NCI-H2196 treated with DMSO at 0.1 percent for 48 hours (cell line): ENCODE measurements at regions not wholly inside any gene's neighbourhood (a gene's known extent, or its start where the extent isn't known, plus 50 kb on each side); places are given as distances from the start of the nearest gene placed in this dataset.
"Not testable (repeated sequence)": the region's sequence is repeated elsewhere in the genome, so short reads cannot be mapped to it uniquely, and the experiment has no call there.

Experiments
- DNase-seq: peaks from one replicate; lab custom pipeline; 2025; ENCODE audit not compliant: unreplicated experiment; lab: John Stamatoyannopoulos, UW

DNA sequence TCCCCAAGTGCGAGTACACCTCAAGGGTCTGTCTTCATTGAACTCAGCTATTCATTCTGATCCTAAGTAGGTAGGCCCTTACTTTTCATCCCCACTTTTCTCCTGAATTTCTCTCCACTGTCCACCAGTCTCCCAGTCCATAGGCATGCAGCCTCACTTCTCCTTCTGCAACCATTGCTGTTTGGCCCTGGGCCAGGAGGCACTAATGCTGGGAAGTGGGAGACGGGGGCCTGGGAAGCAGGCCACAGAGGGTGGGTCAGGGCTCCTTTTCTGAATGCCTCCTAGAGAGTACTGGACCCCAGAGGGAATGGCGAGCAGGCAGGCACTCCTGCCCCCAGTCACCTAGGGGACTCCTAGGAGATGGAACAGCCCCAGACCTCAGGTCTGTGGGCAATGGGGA lies 203.5 kb upstream of the RPL34 start:
- DNase-seq: no peak

DNA sequence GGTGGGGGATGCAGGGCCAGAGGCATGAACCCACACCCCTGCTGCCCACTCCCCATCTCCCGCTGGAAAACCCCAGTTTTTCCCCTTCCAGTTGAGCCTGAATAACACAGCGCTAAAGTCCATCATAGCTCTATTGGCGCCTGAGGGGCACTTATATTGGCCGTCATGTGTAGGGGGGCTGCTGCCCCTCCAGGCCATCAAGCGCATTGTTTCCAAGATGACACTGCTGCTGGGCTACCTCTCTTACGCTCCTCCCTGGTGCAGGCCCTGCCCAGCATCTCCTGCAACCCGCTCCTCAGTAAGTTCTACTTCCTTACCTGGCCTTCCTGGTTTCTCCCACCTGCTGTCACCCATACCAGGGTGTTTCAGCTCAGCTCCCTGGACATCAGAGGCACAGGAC lies 205.0 kb upstream of the RPL34 start:
- no peak for DNase-seq

DNA sequence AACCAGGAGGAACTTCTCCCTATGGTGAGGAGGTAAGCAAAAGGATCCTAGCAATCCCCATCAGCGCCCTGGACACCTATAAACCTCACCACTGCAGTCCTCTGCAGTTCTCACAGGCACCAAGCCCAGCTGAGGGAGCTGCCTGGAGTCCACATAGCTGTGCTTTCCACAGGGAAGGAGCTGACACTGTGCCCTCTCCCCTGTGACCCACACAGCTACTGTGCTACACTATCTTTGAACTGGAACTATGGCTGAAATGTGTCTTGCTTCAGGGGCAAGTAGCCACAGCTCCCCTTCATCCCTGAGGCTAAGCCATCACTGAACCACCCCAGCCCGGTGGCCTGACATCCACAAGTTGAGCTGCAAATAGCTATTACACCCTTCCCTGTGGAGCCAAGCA lies 208.5 kb upstream of the RPL34 start:
- no peak for DNase-seq

DNA sequence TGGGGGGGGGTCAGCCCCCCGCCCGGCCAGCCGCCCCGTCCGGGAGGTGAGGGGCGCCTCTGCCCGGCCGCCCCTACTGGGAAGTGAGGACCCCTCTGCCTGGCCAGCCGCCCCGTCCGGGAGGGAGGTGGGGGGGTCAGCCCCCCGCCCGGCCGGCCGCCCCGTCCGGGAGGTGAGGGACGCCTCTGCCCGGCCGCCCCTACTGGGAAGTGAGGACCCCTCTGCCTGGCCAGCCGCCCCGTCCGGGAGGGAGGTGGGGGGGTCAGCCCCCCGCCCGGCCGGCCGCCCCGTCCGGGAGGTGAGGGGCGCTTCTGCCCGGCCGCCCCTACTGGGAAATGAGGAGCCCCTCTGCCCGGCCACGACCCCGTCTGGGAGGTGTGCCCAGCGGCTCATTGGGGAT lies 210.7 kb upstream of the RPL34 start:
- DNase-seq: not testable (repeated sequence)

DNA sequence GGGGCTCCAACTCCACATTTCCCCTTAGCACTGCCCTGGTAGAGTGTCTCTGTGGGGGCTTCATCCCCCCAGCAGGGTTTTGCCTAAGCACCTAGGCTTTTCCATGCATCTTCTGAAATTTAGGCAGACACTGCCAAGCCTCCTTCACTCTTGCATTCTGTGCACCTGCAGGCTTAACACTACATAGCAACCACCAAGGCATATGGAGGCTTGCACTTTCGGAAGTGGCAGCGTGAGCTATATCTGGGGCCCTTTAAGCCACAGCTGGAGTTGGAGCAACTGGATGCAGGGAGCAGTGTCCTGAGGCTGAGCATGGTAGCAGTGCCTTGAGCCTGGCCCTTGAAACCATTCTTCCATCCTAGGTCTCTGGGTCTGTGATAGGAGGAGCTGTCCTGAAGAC lies 214.8 kb upstream of the RPL34 start:
- no peak for DNase-seq

DNA sequence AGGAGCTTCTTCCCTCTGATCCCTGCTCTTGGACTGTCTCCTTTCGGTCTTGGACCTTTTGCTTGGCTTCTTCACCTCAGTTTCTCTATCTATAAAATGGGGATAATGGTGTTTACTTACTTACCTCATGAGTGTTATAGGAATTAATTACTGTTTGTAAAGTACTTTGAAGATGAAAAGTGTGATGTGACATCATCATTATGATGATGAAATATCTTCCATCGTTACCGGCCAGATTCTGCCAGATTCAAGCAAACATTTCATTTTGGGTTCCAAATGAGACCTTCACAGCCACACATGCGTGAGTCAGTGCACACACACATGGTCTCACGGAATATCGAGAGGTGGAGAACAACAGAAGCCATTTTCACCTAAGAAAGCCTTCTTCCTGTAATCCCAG lies 220.1 kb upstream of the RPL34 start:
- DNase-seq: no peak

DNA sequence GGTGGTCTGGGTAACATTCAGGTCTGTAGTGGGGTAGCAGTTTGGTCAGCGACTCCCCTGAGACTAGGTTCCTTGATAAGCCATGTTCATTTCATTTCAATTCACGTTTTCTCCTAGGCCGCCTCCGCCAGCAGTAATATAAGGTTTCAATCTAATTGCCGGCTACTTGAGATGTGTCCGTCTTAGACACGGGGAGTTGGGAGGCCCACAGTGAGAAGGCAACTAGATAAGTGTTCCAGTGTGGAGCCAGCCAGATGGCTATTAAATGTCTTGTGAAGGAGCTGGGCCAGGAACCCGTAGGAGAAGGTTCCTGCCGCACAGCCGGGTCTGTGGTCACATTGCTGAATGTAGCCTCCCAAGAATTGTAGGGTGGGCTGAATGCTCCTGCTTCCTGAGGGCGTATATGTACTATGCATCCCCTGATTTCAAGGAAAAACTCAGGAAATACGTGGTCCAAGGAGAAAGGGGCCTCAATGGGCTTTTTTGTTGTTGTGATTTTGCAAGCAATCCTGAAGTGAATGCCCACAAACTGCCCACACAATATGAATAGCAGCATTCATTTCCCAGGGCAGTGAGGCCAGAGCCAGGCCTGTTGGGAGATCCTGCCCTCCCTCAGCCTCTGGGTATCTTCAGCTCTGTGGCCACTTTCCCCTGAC lies 220.6 kb upstream of the RPL34 start:
- no peak for DNase-seq

DNA sequence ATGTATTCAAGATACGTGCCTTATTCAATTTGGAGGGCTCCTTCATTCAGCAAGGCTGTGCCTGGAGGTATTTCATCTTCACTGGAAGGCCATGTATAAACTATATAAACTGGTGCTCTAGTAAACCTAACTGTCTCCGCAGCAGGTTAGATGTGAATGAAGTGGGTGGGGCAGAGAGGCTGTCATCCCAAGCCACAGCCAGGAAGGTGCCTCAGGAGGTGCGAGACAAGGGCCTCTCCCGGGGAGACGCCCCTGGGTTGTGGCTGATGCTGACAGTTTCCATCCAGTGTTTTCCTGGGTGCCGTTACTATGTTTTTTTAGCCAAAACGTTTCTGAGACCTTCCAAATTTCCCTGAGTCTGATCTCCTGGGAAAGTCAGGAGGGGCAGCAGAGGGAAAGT lies 221.5 kb upstream of the RPL34 start:
- no peak for DNase-seq

DNA sequence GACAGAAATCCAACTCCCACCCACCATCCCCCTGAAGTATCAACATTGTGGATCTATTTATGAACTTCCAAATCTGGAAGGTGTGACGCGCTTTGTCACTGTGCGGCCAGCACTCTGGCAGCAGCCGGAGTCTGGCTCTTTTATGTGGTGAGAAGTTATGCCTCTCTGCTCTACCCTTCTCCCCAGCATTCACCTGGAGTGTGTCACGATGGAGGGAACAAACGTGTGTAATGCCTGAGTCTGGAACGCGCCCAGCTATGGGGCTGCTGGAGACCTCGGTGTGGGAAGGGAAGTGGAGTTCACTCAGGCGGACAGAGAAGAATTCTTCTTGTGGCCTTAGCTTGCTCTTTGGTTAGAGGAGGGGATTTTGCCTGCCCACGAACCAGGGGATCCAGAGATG lies 222.1 kb upstream of the RPL34 start:
- no peak for DNase-seq

DNA sequence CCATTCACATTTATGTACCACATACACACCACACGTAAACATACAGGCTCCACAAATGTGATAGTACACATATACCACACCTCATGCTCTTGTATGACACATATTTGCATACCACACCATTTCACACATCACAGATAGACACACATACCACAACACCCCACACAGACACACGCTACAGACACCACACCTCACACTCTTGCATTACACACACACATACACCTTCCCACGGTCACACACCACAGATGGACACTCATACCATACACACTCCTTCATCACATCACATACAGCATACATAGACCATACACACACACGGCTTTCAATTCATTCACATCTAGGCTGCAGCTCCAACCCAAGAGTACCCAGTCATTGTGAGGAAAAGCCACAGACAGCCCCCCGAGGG lies 222.5 kb upstream of the RPL34 start:
- no peak for DNase-seq

DNA sequence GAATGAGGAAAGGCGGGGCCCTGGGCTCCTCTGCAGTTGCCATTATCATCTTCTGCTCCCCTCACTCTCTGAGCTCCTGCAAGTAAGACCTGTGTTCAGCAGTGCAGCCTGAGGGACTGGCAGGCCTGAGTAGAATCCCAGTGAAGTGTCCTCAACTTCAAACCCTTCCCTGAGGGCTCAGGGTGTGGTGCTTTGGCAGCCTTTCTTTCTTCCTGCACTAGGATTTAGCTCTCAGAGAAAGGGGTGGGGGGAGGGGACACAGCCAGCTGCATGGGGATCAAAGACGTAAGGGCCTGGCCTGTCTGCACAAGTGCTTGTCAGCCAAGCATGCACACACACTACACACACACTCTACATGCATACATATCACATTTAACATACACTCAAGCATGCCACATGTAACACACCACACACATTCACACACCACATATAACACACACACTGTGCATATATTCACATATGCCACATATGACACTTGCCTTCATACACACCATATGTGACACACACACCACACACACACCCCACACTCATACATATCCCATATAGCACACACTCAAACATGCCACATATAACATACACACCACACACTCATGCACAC lies 223.4 kb upstream of the RPL34 start:
- DNase-seq: no peak

DNA sequence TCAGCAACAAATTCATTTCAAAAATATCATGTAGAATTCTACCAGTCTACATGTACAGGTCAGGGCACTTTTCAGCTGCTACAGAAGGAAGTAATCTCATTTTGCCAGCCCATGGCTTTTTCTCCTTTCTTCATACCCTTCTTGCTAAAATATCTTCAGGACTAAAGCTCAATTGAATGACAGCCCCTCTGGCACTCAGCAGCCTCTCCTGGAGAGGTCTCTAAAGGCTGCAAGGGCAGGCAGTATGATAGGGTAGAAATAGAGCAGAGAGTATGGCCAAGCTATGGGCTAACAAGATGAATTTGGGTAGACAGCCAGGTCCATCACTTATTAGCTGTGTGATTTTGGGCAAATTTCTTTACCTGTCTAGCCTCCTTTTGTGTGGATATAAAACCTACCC lies 224.6 kb upstream of the RPL34 start:
- DNase-seq: no peak

DNA sequence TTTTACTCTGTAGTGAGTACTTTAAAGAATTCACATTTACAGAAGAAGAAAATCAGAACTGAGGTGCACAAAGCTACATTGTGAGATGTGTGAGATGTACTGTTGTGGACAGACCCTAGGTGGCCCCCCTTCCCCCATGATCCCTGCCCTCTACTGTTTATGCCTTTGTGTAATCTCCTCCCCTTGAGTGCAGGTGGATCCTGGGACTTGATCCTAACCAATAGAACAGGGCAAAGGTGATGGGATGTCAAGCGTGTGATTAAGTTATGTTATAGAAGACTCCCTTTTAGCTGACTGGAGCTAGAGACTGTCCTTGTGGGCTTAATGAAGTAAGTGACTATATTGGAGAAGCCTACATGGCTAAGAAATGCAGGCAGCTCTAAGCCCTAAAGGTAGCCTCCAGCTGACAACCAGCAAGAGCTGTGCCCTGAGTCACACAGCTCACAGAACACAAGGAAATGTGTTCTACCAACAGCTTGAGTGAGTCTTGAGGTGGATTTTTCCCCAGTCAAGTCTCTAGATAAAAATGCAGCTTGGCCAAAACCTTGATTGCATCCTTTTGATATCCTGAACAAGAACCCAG lies 225.2 kb upstream of the LEF1 start:
- DNase-seq: no peak

DNA sequence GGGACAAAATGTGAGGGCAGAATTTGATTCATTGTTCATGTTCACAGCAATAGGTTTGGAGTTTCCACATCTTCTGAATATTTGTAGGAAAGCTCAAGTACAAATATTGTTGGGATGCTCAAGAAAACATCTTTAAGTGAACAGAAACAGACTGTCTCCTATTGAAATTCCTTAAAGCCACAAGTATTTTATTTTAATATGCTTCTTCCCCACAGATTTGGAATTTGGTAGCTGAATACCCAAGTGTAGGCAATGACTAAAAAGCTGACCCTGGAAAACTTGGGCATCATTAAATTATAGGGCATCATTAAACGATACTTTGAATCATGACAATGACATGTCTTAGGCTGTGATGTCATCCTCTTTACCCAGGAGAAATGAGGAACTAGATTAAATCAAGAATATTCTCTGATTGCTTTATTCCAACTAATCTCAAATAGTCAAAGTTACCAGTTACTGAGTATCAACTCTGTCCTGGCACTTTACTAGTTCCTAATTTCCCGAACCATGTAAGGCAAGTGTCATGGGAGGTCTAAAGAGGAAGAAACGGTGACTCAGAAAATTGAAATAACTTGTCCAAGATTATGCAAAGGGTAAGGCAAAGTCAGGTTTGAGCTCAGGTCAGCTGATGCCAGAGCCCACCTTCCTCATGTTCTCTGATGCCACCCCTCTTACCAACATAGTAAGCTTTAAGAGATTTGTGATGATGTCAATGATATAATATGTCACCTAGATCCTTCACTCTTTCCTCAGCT lies 223.1 kb upstream of the LEF1 start:
- no peak for DNase-seq

DNA sequence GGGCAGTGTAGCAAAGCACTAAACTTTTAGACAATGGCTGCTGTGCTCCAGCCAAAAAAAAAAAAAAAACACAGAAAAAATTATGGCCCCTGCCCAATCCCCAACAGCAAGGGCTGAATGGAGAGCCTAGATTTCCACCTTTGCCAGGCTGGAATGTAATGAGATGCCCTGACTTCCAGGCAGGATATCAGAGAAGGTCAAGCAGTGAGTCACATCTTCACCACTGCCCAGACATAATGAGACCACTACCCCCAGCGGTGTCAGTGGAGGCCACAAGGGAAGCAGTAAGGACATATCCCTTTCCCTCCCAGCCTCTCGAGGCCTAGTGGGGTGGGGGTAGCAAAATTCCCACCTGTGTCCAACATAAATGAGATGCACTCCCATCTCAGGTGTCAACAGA lies 216.3 kb upstream of the LEF1 start:
- DNase-seq: no peak

DNA sequence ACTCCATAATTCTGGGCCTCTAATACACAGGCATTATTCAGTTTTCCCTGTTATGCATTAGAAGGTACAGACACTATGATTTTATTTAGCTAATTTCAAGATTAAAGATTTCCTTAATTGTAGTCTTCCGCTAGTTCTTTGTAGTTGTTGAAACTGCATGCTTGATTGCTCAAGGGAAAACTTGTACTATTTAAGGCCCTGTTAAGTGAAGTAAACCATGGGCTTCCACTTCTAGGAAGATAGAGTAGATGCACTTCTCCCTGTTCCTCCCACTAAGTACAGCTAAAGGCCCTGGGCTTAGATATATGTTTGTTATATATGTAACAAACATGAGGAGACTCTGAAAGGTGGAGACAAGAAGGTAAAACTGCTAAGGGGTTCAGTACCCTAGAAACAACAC lies 215.8 kb upstream of the LEF1 start:
- DNase-seq: no peak

DNA sequence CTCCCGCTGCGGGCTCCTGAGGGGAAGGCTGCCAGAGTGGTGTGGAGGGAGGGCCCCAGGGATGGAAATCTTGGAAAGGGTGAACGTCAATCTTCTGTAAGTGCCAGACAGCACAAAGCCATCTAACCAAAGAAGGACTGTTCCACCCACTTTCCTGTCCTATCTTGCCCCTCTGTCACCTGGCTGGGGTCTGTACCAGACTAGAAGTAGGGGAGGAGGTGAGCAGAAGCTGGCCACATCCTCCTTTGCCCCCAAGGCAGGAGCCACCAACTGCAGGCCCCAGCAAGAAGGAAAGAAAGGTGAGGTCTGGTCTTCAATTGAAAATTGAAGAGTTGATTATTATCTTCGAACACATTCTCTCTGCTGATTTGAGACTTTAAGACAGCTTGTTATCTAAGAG lies 214.4 kb upstream of the LEF1 start:
- no peak for DNase-seq

DNA sequence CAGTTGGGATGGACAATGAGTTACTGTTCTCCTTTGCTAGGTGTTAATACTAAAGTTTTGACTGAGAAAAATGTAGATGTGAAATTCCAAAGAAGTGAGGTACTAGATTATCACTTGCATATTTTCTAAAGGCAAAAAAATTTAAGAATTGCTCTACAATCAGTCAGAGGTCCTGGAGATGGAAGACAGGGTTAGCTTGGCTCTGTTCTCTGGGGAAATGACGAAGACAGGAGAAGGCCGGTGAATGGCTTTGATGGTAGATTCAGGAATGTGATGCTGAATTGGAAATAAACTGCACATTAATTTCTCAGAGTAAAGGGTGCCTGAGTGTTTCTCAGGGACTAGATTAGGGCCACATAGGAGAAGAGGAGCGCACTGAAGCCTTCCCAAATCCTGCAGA lies 214.0 kb upstream of the LEF1 start:
- no peak for DNase-seq

DNA sequence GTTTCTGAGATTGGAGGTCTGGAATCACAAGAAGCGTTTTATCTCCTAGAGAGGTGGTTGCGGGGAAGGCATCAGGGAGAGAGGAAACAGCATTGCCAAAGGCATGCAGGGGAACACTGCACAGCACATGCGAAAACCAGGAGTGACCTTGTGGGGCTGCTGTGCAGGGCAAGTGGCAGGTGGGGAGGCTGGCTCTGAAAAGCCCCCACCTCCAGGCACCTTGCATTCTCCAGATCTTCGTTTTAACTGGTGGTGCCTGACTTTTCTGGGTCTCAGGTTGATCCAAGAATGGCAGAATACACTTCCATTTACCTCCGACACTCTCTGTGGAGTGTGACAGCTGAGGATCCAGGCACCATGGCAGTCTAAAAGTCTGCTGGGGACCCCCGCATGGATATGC lies 209.4 kb upstream of the LEF1 start:
- DNase-seq: no peak

DNA sequence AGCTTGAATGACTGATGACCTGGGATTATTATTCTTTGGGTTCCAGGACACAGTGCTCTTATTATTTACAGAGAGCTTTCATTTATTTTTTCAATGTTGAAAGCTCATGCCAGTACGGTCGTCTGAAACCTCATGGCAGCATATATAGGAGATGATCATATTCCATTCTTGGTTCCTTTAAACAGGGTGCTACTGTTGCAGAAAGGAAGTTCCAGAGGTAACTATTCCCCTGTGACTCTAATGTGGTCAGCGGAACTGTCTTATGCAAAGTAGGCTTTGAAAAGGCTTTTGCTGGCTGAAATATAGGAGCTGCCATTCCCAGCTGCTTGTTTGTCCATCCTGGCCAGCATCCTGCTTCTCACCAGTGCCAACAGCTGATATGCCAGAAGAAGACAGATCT lies 208.3 kb upstream of the LEF1 start:
- DNase-seq: no peak

DNA sequence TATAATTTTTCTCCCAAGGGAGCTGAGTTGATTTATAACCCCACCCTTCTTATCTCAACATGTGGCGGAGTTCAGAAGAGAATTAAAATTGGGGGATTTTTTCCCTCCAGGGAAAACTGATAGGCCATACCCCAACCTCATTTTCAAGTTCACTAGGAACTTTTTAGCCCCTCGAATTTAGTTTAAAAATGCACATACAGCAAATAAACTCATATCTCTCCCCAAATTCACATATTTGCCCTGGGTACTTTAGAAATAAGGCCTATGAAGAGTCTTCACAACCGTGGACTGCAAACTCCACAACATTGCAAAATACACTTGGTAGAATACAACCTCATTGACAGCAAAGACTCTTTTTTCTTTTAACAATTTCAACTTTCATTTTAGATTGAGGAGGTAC lies 206.7 kb upstream of the LEF1 start:
- no peak for DNase-seq

DNA sequence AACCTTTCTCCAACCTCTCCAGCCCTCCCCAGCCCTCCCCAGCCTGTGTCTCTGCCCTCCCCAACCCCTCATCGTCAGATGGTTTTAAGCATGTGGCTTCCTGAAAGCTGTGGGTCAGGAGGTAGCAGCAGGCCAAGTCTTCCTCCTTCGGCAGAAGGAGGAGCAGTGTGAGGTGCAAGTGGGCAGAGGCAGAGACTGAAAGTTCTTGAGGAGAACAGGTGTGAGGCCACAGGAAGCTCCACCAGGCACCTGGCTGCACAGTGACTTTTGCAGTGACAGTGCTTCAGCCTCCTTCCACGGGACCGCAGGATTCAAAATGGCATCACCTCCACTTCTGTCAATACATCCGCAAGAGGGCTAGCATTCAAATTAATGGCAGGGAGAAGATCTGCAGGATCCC lies 203.9 kb upstream of the LEF1 start:
- DNase-seq: no peak
